ENCODE measurements at regions not wholly inside any gene's neighbourhood (a gene's known extent, or its start where the extent isn't known, plus 50 kb on each side); places are given as distances from the start of the nearest gene placed in this dataset.

DNA sequence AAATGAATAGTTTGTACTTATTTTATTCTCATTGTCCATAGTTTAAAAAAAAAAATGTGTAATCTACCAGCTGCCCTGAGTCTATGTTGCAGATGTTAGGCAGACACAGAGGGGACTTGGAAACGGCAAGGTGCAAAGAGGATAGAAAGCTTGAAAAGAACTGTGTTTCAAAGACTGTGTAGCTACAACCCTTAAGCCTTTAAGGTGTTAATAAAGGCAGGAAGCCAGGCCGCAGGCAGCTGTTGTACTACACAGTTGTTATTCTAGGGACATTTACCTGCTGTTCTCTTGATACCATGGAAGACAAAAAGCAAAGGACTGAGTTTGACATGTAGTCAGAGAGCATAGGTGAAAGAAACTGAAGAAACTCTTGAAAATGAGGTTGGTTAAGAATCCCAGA, 440.0 kb downstream of the TUSC7 start:
- H3K27me3 ChIP-seq (replicated peaks; ENCODE audit: insufficient read depth), result no peaks in the 10 kb centered on the region
- no peak for TF ChIP-seq POLR2A (IDR thresholded peaks at IDR 0.05)
- TF ChIP-seq, protein P1, sequence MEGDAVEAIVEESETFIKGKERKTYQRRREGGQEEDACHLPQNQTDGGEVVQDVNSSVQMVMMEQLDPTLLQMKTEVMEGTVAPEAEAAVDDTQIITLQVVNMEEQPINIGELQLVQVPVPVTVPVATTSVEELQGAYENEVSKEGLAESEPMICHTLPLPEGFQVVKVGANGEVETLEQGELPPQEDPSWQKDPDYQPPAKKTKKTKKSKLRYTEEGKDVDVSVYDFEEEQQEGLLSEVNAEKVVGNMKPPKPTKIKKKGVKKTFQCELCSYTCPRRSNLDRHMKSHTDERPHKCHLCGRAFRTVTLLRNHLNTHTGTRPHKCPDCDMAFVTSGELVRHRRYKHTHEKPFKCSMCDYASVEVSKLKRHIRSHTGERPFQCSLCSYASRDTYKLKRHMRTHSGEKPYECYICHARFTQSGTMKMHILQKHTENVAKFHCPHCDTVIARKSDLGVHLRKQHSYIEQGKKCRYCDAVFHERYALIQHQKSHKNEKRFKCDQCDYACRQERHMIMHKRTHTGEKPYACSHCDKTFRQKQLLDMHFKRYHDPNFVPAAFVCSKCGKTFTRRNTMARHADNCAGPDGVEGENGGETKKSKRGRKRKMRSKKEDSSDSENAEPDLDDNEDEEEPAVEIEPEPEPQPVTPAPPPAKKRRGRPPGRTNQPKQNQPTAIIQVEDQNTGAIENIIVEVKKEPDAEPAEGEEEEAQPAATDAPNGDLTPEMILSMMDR (IDR thresholded peaks at IDR 0.05), result no peak
- no peak for TF ChIP-seq POLR2AphosphoS5 (IDR thresholded peaks at IDR 0.05)
- H3K27ac ChIP-seq, result no peak overlapping the region
- intact Hi-C loops (cut with DNase I), result no loop called here
- WGBS, result 68% methylated on average over 2 of the region's 2 CpGs
- no peaks in the 10 kb centered on the region for H3K36me3 ChIP-seq
- no peak overlapping the region for H3K4me3 ChIP-seq
- no peak for DNase-seq (ENCODE audit: low spot score)
- H3K4me1 ChIP-seq (replicated peaks), result no peaks in the 10 kb centered on the region
- no peaks in the 10 kb centered on the region for H3K9me3 ChIP-seq

DNA sequence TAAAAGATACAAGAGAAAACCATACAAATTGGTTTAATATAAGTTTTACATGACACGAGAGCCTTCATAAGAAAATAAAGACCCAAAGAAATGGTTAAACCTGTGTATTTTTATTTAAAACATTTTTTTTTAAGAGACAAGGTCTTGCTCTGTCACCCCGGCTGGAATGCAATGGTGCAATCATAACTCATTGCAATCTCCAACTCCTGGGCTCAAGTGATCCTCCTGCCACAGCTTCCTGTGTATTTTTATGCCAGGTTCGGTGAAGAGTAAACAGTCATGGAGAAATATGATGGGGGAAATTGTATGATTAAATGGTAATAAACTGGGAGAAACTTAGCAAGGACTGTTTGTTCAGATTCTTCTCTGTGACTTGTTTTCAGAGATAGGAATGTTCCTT, 441.0 kb downstream of the TUSC7 start:
- Histone ChIP-seq H3K36me3 (no peaks in the 10 kb centered on the region), H3K27ac (no peak overlapping the region), H3K4me1 (replicated peaks) (no peaks in the 10 kb centered on the region), H3K9me3 (no peaks in the 10 kb centered on the region), H3K27me3 (replicated peaks; ENCODE audit: insufficient read depth) (no peaks in the 10 kb centered on the region), H3K4me3 (no peak overlapping the region)
- TF ChIP-seq, protein P1 (IDR thresholded peaks at IDR 0.05), result no peak
- 64% methylated on average over 3 of the region's 3 CpGs for WGBS
- intact Hi-C loops (cut with DNase I), result no loop called here
- DNase-seq (ENCODE audit: low spot score), result no peak

DNA sequence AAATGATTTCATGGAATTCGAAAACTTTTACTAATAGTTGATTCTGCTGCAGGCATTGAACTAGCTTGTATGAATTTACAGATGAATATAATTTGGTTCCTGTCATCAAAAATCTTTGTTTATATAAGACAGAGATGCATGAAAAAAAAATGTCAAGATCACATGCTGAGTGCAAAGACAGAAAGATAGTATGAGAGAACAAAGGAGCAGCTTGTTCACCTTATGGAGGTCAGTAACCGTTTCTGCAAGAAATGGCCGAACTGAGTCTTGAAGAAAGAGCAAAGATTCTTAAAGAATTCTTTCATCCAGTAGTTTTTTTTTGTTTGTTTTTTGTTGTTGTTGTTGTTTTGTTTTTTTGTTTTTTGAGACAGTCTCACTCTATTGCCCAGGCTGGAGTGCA, 450.6 kb downstream of the TUSC7 start:
- TF ChIP-seq POLR2A (IDR thresholded peaks at IDR 0.05), result no peak
- TF ChIP-seq, protein P1 (IDR thresholded peaks at IDR 0.05), result no peak
- TF ChIP-seq POLR2AphosphoS5 (IDR thresholded peaks at IDR 0.05), result no peak
- no peak overlapping the region for H3K27ac ChIP-seq
- no peaks in the 10 kb centered on the region for H3K36me3 ChIP-seq
- H3K4me3 ChIP-seq, result no peak overlapping the region
- intact Hi-C loops (cut with DNase I), result no loop called here
- no peaks in the 10 kb centered on the region for H3K27me3 ChIP-seq (replicated peaks; ENCODE audit: insufficient read depth)
- WGBS, result 57% methylated on average over 3 of the region's 3 CpGs
- no peak for DNase-seq (ENCODE audit: low spot score)
- H3K9me3 ChIP-seq, result no peaks in the 10 kb centered on the region
- no peaks in the 10 kb centered on the region for H3K4me1 ChIP-seq (replicated peaks)

DNA sequence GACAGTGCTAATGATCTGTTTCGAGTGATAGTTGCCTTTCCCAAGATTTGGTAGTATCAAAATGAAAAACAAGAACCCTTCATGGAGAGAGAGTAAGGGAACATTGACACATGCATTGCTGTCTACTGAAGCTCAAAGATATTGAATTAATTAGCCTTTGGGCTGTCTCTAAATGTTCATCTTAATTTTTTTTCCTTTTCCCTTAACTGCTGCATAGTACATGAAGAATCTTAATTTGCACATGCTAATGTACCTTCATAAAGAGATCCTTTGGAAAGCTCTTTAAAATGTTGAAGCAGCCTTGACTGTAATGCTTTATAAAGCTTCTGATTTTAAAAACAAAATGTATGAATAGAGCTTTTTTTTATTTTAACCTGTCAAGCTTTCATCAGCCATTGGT, 452.2 kb downstream of the TUSC7 start:
- H3K36me3 ChIP-seq, result no peaks in the 10 kb centered on the region
- H3K27ac ChIP-seq, result no peak overlapping the region
- H3K9me3 ChIP-seq, result no peaks in the 10 kb centered on the region
- no peaks in the 10 kb centered on the region for H3K4me1 ChIP-seq (replicated peaks)
- intact Hi-C loops (cut with DNase I), result no loop called here
- TF ChIP-seq, protein P1 (IDR thresholded peaks at IDR 0.05), result no peak
- TF ChIP-seq POLR2A (IDR thresholded peaks at IDR 0.05) (no peak), POLR2AphosphoS5 (IDR thresholded peaks at IDR 0.05) (no peak)
- H3K4me3 ChIP-seq, result no peak overlapping the region
- no peaks in the 10 kb centered on the region for H3K27me3 ChIP-seq (replicated peaks; ENCODE audit: insufficient read depth)
- 96% methylated on average over 1 of the region's 1 CpG for WGBS
- no peak for DNase-seq (ENCODE audit: low spot score)

DNA sequence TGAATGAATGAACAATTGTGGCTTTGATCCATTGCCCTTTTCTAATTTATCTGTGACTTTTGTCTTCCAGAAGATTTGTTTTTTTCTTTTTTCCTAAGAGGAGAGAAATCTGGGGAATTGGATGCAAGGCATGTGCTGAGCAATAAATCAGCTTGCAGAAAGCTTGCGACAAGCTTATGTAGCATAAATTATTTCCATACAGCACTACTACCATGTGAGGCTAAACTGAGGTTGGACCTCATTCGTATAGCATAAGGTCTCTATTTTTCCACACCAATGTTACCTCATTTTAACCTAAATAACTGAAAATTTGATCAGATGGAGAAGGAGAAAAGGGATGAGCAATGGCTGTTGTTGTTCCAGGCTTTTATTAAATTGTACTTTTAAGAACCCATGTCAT, 455.6 kb downstream of the TUSC7 start:
- TF ChIP-seq POLR2A (IDR thresholded peaks at IDR 0.05) (no peak), POLR2AphosphoS5 (IDR thresholded peaks at IDR 0.05) (no peak)
- TF ChIP-seq, protein P1 (IDR thresholded peaks at IDR 0.05), result no peak
- no peaks in the 10 kb centered on the region for H3K9me3 ChIP-seq
- no peak for DNase-seq (ENCODE audit: low spot score)
- no peak overlapping the region for H3K4me3 ChIP-seq
- no peaks in the 10 kb centered on the region for H3K36me3 ChIP-seq
- no peaks in the 10 kb centered on the region for H3K27me3 ChIP-seq (replicated peaks; ENCODE audit: insufficient read depth)
- intact Hi-C loops (cut with DNase I), result no loop called here
- no peak overlapping the region for H3K27ac ChIP-seq
- H3K4me1 ChIP-seq (replicated peaks), result no peaks in the 10 kb centered on the region
- 79% methylated on average over 2 of the region's 2 CpGs for WGBS

All from prostate gland (tissue), 2 donors.